T-helper 1 cell (primary cell): ENCODE measurements at regions not wholly inside any gene's neighbourhood (a gene's known extent, or its start where the extent isn't known, plus 50 kb on each side); places are given as distances from the start of the nearest gene placed in this dataset.
A peak's percentile ranks its signal among the peaks of the same experiment; 100 is the strongest.
"Not testable (repeated sequence)": the region's sequence is repeated elsewhere in the genome, so short reads cannot be mapped to it uniquely, and the experiment has no call there.

ENCODE experiments used
- DNase-seq, 5 donors: peaks; one replicate each; pipeline ENCODE4 v3.0.0-alpha.2; 2012 to 2020

DNA sequence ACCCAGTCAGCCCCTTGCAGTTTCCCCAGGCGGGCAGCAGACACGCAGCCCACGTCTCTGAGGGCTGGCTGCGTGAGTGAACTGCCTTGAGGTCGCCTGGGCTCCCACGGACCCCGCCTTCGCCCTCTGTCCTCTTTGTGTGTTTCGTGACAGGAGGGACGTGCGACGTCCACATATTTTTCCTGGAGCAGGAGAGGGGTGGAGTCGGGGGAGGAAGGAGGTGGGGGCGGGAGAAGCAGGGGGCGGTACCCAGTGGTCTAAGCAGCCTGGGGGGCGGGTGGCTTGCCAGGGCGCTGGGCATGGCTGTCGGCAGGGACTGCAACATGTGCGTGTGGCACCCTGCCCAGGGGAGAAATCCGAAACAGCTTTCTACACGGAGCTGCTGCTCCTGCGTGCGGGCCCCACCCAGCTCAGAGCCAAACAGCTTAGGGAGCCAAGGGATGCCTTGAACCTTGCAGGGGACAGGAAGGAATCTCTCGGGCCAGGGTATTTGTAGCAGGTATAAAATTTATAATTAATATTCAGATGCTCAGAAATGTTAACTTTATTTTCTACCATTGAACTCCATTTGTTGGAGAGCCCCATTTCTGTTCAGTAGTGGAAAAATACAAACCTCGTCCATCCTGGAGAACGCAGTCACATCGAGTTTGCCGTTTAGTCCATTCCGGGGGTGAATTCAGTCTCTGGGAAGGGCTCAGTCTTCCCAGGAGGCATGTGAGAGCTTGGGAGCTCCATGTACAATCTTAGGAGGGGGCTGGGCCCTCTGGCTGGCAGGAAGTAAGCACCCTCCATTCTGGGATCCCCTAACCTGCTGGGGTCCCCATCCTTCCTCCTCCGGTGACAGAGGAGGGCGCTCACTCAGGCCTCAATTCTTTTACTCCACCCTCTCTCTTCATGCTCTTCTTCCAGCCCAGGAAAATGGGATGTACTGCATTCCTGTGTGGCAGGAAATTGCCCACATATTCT is 79.1 kb upstream of the MEF2A start:
- DNase-seq = no peak

DNA sequence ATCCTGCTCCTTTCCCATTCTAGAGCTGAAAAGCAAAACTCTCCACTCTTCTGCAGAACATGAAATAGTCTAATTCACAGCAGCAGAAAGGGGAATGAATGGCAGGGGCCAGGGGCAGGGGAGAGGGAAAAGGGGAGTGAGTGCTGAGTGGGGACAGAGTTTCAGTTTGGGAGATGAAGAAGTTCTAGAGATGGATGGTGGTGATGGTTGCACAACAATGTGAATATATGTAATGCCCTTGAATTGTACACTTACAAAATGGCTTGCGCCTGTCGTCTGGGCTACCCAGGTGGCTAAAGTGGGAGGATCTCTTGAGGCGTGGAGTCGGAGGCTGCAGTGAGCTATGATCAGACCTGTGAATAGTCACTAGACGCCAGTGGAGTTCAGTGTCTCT is 78.5 kb upstream of the MEF2A start:
- DNase-seq = no peak

- no peak for DNase-seq
Observed at GRCh38 chr15:99492275-99492674, 73.5 kb upstream of the MEF2A start.

DNA sequence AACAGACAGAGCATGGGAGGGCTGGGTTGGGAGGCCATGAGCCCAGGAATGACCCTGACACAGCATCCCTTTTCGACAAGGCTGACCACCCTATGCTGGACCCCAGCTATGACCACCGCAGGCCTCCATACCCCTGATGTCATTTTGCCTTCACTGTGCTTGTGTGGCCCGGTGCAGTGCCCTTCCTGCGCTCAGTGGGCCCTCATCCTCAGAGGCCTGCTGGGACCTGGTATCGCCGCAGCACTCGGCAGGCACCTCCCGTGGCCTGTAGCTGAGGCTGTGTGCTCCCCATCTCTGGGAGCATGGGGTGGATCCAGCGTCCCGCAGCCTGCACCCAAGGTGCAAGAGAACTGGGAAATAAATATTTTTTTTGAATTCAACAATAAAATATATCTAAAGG is 73.1 kb upstream of the MEF2A start:
- DNase-seq = no peak

DNA sequence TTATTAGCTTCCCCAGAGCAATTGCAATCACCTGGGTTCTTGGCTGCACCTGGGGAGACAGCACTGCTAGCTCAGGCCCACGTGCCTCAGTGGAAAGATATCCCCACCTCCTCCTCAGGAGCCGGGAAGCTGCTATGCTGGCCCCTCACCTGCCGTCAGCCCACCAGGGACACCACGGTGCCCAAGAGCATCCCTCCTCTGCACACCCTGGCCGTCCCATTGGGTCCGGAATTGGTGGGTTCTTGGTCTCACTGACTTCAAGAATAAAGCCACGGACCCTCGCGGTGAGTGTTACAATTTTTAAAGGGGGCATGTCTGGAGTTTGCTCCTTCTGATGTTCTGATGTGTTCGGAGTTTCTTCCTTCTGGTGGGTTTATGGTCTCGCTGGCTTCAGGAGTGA is 72.3 kb upstream of the MEF2A start:
- DNase-seq = no peak

- not testable (repeated sequence) for DNase-seq
Observed at GRCh38 chr15:99494536-99495233, 71.1 kb upstream of the MEF2A start.

DNA sequence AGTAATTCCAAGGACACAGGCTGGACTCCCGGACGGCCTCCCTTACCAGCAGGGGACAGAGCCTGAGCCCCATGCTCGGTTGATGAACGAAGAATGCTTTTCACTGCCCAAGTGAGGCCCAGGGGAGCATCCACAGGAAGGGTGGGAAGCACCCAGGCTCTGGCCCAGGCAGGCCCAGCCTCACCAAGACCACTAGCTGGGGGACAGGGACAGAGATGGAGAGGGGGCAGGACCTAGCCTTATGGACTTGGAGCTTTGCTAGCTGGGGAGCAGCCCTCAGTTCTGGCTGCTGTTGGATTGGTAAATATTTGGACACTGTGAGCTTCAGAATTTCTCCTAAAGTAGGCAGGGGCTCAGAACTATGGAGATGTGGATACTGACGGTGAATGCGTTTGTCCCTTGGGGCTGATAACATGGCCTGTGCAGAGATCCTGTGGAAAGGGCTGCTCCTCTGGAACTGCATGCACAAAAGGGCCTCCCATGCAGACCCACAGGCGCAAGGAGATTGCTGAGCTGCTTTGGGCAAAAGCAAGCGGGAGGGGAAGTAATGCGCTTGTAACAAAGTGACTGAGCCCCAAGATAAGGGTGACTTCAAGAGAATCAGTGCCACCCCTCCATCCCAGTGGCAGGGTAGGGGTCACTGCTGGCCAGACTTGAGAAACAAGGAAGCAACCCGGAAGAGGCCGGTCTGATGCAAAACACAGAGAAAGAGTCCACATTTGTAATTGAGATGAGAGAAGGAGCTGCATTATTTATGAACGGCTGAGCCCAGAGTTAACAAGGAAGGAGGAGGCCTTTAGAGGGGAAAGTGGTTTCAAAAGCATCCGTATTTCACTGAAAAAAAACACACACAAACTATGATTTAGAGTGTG is 70.1 kb upstream of the MEF2A start:
- DNase-seq = peak in 1 of 5 donors; percentile 54

DNA sequence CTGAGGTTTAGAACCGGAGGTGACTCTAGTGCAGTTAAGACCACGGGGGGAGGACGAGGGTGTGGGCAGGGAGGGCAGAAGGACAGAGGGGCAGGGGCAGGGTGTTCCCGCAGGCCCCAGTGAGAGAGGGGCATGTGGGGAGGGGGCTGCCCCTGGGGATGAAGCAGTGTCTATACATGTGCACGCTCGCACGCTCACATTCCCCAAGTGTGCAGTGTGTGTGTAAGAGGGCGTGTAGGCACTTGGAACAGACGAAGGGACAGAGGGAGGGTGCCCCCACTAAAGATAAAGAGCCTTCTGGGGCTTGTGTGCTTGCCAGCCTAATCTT is 69.5 kb upstream of the MEF2A start:
- no peak for DNase-seq

DNA sequence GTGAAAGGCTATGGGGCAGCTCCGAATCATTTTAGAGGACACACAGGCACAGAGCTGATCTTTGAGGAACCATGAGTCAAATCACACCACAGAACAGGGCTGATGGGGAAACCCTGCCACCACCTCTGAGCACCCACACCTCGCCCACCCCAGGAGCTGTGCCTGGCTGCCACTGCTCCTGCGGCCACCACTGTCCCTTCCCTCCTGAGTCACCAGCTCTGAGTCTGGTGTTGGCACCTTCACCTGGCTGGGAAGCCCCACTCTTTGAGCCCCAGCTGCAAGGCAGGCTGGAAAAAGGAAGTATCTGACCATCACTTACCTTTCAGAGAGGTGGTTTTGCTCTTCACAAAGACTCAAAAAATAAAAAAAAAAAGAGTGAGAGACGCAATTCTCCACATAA is 63.6 kb upstream of the MEF2A start:
- DNase-seq = peak in 1 of 5 donors; percentile 37

GRCh38 chr15:99502661-99503060 is 63.1 kb upstream of the MEF2A start:
- DNase-seq = no peak

- no peak for DNase-seq
Observed at GRCh38 chr15:99503411-99503810, 62.4 kb upstream of the MEF2A start.

GRCh38 chr15:99504071-99504822 is 61.5 kb upstream of the MEF2A start:
- DNase-seq = peak in 1 of 5 donors; percentile 60

DNA sequence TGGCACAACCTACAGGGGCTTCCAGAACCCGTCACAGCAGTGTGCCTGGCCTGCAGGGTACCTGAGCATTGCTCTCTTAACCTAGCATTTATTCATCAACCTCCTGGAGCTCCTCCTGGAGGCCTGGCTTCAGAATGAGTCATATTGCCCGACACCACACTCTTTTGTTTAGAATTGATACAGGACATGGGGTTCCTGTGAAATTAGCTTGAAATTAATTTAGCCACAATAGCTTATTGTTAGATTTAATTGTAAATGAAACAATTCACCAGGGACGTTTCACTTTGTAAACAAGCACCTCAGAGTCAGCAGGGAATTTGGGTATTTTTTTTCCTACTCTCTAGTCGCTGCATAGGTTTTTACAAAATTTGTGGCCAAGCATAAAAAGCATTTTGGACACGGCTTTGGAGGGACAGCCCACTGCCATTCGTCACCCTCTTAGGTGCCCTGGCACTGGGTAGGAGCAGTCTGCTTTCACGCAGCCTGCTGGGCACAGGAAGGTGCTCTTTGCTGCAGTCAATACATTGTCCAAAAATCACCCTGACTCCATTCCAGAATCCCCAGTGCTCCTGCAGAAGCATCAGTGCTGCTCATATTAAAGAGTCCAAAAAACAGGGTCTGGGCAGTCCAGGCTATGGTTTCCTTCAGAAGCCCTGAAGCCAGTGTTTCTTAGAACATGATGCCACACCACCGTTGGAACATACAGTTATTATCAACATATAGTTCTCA is 60.8 kb upstream of the MEF2A start:
- DNase-seq = peak in 1 of 5 donors; percentile 68

DNA sequence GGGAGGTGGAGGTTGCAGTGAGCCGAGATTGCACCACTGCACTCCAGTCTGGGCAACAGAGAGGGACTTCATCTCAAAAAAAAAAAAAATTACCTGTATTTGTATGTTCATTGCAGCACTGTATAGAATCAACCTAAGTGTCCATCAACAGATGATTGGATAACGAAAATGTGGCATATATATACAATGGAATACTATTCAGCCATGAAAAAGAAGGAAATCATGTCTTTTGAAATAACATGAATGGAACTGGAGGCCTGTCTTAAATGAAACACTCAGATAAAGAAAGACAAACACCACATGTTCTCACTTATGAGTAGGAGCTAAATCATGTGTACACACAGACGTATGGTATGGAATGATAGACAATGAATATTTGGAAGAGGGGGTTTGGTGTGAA is 59.4 kb upstream of the MEF2A start:
- no peak for DNase-seq

DNA sequence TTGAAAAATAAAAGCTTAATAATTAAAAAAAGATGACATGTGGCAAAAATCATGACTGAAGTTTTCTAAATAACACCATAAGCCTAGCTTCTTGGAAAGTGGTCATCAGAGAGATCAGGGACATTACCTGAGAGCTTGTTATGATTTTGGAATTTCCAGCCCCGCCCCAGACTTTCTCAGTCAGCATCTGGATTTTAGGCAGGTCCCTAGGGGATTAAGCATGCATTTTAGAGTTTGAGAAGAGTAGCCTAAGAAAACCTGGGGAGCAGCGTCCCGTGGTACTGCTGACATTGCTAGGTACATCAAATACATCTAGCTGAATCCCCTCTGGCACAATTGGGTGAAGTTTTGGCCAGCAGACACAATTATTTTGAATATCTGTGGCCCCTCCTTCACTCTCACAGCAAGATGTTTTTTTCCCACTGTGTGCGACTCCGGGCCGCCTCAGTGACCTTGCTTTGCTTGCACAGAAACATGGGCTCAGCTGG is 58.7 kb upstream of the MEF2A start:
- no peak for DNase-seq

DNA sequence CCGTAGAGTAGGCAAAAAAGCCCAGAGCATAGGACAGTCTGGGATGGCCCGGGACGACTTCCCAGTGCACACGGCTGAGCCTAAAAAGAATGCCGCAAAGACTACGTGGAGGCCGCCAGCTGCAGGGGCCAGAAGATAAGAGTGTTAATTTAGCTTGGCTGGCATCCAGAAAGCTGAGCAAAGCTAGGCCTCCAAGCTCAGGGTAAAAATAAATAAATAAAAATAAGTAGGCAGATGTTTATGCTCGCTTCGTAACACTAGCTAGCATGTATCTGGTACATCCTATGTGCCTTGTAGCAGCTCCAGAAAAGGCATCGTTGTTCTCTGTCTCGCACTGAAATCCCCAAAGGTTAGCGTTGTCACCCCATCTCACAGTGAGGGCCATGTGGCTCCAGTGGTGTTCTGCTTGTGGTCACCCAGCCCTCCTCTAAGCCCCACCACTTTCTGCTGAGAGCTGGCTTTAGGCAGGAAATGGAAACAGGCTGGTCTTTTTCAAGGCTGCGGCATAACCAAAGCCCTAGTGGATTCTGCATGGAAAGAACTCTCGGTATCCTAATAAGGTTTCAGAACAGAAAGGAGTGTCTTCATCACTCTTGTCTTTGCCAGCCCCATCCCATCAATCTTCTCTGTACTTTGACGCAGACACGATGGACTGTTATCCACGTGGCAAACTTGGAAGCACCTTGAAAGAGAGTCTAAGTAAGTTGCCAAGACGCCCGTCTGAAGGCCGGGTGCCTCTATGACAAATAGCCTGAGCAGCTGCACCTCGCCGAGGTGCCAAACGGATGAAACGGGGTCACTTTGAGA is 58.1 kb upstream of the MEF2A start:
- DNase-seq = no peak

GRCh38 chr15:99508311-99508645 is 57.5 kb upstream of the MEF2A start:
- DNase-seq = no peak

DNA sequence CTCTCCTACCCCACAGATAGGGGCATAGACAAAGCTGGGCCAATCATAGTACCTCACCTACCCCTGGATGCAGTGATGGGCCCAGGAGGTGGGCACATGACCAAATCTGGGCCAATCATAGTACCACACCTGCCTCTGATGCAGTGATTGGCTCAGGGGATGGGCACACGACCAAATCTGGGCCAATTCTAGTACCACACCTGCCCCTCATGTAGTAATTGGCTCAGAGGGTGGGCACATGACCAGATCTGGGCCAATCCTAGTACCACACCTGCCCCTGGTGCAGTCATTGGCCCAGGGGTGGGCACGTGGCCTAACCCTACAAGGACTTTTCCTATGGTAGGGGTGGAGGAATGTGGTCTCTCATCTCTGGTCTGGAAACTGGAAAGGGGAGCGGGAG is 56.9 kb upstream of the MEF2A start:
- DNase-seq = no peak

GRCh38 chr15:99509686-99510461 is 55.9 kb upstream of the MEF2A start:
- DNase-seq = no peak

DNA sequence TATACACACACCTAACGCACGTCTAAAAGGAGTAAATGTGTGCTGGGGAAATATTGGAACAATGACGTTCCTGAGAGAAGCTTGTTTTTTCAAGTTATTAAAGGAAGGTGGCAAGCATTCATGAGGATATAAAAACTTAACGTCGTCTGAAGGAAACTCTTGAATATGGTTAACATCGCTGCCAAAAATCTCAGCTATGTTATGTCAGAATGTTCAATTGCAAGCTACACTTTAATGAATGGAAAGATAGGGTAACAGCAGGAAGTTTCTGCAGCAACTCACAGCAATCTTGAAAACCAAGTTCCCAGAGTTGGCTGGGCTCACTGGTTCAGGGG is 54.3 kb upstream of the MEF2A start:
- no peak for DNase-seq
